DND-41 (cell line): ENCODE measurements at regions not wholly inside any gene's neighbourhood (a gene's known extent, or its start where the extent isn't known, plus 50 kb on each side); places are given as distances from the start of the nearest gene placed in this dataset.

Experiments used
- CTCF ChIP-seq: IDR thresholded peaks from 2 replicates; pipeline ENCODE4 v1.5.1; 2012; ENCODE audit warnings: borderline replicate concordance, low read length, moderate library complexity, mild to moderate bottlenecking; ENCODE audit not compliant: poor library complexity, severe bottlenecking; ENCODE audit errors: extremely low read depth
- EZH2 ChIP-seq: IDR thresholded peaks from 3 replicates; pipeline ENCODE4 v1.6.1; 2012; ENCODE audit warnings: borderline replicate concordance, low read depth, mild to moderate bottlenecking, moderate library complexity, low read length, inconsistent platforms; ENCODE audit not compliant: severe bottlenecking

- TF ChIP-seq CTCF (no peak), EZH2 (no peak)
Measured at GRCh38 chr20:10739566-10739965, 65.8 kb upstream of the JAG1 start.
